ENCODE measurements at regions not wholly inside any gene's neighbourhood (a gene's known extent, or its start where the extent isn't known, plus 50 kb on each side); places are given as distances from the start of the nearest gene placed in this dataset.

DNA sequence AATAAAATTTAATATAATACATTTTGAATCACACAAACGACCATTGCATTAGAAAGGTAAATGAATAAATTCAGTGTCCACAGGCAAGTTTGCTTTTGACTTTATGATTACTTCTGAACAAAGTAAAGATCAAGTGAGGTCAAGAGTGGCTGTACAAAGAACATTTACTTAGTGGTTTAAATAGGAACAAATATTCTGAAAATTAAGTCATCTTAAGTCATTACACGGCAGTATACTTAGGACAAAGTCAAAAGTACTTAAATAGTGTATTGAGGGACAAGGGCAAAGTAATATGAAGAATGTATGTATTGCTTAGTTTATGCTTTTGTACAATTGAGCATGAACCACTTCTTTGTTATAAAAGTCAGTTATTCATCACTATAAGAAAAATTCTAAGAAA lies 1511.2 kb upstream of the CDH9 start:
- TF ChIP-seq, protein P1, sequence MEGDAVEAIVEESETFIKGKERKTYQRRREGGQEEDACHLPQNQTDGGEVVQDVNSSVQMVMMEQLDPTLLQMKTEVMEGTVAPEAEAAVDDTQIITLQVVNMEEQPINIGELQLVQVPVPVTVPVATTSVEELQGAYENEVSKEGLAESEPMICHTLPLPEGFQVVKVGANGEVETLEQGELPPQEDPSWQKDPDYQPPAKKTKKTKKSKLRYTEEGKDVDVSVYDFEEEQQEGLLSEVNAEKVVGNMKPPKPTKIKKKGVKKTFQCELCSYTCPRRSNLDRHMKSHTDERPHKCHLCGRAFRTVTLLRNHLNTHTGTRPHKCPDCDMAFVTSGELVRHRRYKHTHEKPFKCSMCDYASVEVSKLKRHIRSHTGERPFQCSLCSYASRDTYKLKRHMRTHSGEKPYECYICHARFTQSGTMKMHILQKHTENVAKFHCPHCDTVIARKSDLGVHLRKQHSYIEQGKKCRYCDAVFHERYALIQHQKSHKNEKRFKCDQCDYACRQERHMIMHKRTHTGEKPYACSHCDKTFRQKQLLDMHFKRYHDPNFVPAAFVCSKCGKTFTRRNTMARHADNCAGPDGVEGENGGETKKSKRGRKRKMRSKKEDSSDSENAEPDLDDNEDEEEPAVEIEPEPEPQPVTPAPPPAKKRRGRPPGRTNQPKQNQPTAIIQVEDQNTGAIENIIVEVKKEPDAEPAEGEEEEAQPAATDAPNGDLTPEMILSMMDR (IDR thresholded peaks at IDR 0.05; ENCODE audit: poor library complexity, severe bottlenecking), result no peak
- no peak for DNase-seq (ENCODE audit: low spot score)
- Histone ChIP-seq H3K9me3 (ENCODE audit: severe bottlenecking) (no peaks in the 10 kb centered on the region), H3K27ac (ENCODE audit: poor library complexity, severe bottlenecking) (no peak overlapping the region), H3K36me3 (ENCODE audit: low read depth) (no peaks in the 10 kb centered on the region), H3K27me3 (ENCODE audit: insufficient read depth, poor library complexity, severe bottlenecking) (no peaks in the 10 kb centered on the region), H3K4me1 (ENCODE audit: insufficient read depth, poor library complexity, severe bottlenecking) (peaks cover 5% of the 10 kb centered on the region), H3K4me3 (ENCODE audit: severe bottlenecking) (no peak overlapping the region)
- ATAC-seq (ENCODE audit: low read depth), result no peak

DNA sequence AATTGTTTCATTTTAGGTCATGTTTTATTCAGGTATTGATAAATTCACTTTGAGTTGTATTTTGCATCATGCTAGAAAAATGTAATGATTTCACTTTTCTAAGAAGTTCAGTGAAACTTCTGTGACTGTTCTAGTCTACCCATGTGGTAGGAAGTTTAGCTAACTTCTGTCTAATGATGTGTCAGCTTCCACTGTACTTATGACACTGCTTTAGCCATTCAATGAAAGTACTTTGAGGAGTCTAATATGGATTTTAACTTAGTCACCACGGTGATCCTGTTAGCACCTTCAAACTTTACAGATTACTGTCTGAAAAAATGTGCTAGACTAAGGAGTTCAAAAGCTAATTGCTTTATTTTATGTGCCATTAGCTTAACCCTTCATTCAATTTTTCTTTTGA lies 1510.5 kb upstream of the CDH9 start:
- DNase-seq (ENCODE audit: low spot score) (no peak), ATAC-seq (ENCODE audit: low read depth) (peak; percentile 94)
- Histone ChIP-seq H3K4me3 (ENCODE audit: severe bottlenecking) (no peak overlapping the region), H3K27me3 (ENCODE audit: insufficient read depth, poor library complexity, severe bottlenecking) (no peaks in the 10 kb centered on the region), H3K27ac (ENCODE audit: poor library complexity, severe bottlenecking) (no peak overlapping the region), H3K4me1 (ENCODE audit: insufficient read depth, poor library complexity, severe bottlenecking) (peaks cover 5% of the 10 kb centered on the region), H3K9me3 (ENCODE audit: severe bottlenecking) (no peaks in the 10 kb centered on the region), H3K36me3 (ENCODE audit: low read depth) (no peaks in the 10 kb centered on the region)
- TF ChIP-seq, protein P1 (IDR thresholded peaks at IDR 0.05; ENCODE audit: poor library complexity, severe bottlenecking), result no peak

DNA sequence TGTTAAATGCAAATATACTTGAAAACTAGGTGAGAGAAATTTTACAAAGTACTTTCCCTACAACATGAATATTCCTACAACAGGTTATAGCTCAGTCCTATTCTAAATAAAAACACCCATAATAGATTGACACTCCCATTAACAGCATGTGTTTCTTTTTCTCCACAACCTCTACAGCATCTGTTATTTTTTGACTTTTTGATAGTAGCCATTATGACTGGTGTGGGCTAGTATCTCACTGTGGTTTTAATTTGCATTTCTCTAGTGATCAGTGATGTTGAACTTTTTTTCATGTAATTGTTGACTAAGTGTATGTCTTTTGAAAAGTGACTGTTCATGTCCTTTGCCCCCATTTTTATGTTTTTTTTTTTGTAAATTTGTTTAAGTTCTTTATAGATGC lies 1506.1 kb upstream of the CDH9 start:
- no peaks in the 10 kb centered on the region for H3K9me3 ChIP-seq (ENCODE audit: severe bottlenecking)
- peaks cover 8% of the 10 kb centered on the region for H3K4me1 ChIP-seq (ENCODE audit: insufficient read depth, poor library complexity, severe bottlenecking)
- no peak overlapping the region for H3K27ac ChIP-seq (ENCODE audit: poor library complexity, severe bottlenecking)
- TF ChIP-seq, protein P1 (IDR thresholded peaks at IDR 0.05; ENCODE audit: poor library complexity, severe bottlenecking), result no peak
- DNase-seq (ENCODE audit: low spot score), result no peak
- H3K27me3 ChIP-seq (ENCODE audit: insufficient read depth, poor library complexity, severe bottlenecking), result no peaks in the 10 kb centered on the region
- no peaks in the 10 kb centered on the region for H3K36me3 ChIP-seq (ENCODE audit: low read depth)
- no peak overlapping the region for H3K4me3 ChIP-seq (ENCODE audit: severe bottlenecking)
- ATAC-seq (ENCODE audit: low read depth), result no peak

DNA sequence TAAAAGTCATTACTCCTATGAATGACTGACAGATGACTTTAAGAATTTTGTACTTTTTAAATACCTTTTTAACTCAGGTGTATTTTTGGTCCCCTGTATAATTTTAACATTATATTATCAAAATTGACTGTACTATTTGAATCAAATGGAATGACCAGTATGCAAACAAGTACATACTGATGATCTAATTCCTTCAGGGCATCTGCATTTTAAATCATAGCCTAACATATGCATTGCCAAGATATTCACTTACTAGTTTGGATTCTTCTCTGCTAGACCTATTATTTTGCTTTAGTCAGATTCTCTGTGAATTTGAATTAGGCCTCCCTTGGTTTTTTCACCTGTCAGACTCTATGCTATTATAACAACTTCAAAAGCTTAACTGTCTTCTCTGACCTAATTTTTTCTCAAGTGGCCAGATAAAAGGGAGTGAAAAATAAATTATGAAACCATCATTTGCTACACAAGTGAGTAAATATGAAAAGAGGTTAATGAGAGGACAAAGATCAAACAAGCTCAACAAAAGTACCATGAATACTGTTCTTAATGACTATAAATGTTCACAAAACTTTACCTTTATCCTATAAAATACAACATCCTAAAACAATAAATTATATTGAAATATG lies 1505.2 kb upstream of the CDH9 start:
- TF ChIP-seq, protein P1 (IDR thresholded peaks at IDR 0.05; ENCODE audit: poor library complexity, severe bottlenecking), result no peak
- ATAC-seq (ENCODE audit: low read depth), result no peak
- H3K4me3 ChIP-seq (ENCODE audit: severe bottlenecking), result no peak overlapping the region
- H3K36me3 ChIP-seq (ENCODE audit: low read depth), result no peaks in the 10 kb centered on the region
- no peak overlapping the region for H3K27ac ChIP-seq (ENCODE audit: poor library complexity, severe bottlenecking)
- no peaks in the 10 kb centered on the region for H3K27me3 ChIP-seq (ENCODE audit: insufficient read depth, poor library complexity, severe bottlenecking)
- no peak for DNase-seq (ENCODE audit: low spot score)
- H3K4me1 ChIP-seq (ENCODE audit: insufficient read depth, poor library complexity, severe bottlenecking), result peaks cover 4% of the 10 kb centered on the region
- H3K9me3 ChIP-seq (ENCODE audit: severe bottlenecking), result no peaks in the 10 kb centered on the region

DNA sequence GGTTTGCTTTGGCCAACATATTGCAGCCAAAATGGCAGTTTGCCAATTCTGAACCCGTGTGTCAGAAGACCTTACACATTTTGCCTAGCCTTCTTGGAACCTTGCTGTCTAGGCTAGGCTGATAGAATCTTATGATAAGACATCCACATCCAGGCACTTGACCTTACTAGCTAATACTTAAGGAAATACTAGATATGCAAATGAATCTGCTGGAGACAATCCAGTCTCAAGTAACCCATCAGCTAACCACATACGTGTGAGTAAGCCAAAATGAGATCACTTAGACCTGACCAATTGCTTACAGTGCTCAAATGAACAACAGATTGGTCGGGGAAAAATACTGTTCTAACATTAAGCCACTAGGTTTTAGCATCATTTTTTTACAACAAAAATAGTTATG lies 1504.6 kb upstream of the CDH9 start:
- TF ChIP-seq, protein P1 (IDR thresholded peaks at IDR 0.05; ENCODE audit: poor library complexity, severe bottlenecking), result no peak
- H3K36me3 ChIP-seq (ENCODE audit: low read depth), result no peaks in the 10 kb centered on the region
- no peaks in the 10 kb centered on the region for H3K9me3 ChIP-seq (ENCODE audit: severe bottlenecking)
- no peaks in the 10 kb centered on the region for H3K27me3 ChIP-seq (ENCODE audit: insufficient read depth, poor library complexity, severe bottlenecking)
- ATAC-seq (ENCODE audit: low read depth) (peak; percentile 97), DNase-seq (ENCODE audit: low spot score) (no peak)
- peaks cover 4% of the 10 kb centered on the region for H3K4me1 ChIP-seq (ENCODE audit: insufficient read depth, poor library complexity, severe bottlenecking)
- no peak overlapping the region for H3K27ac ChIP-seq (ENCODE audit: poor library complexity, severe bottlenecking)
- H3K4me3 ChIP-seq (ENCODE audit: severe bottlenecking), result no peak overlapping the region
